GM12873 (cell line): ENCODE measurements at regions not wholly inside any gene's neighbourhood (a gene's known extent, or its start where the extent isn't known, plus 50 kb on each side); places are given as distances from the start of the nearest gene placed in this dataset.

ENCODE experiments used
- TF ChIP-seq, protein P1 (sequence below): IDR thresholded peaks from 2 replicates; pipeline ENCODE4 v1.5.1; 2012; ENCODE audit warnings: low read depth, mild to moderate bottlenecking, moderate library complexity, low read length, control low read depth; ENCODE audit not compliant: insufficient read depth; ENCODE audit errors: missing control alignments

DNA sequence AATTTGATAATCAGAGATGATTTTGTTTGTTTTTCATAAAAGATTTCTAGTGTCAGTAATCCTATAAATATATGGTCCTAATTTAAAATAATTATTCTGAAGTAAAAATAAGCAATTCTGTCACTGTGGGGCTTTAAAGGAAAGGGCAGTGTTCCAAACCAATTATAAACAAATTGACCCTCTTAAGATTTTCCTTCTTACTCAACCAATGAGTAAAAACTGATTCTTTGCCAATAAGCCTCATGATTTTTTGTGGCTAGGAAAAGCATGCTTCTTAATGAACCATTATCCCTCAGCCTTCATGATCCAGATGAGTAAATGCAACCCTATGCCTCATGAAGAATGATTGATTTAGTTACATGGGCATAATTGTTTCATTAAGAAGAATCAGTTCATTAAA is 1010.4 kb downstream of the ADGRL3 start:
- TF ChIP-seq, protein P1, sequence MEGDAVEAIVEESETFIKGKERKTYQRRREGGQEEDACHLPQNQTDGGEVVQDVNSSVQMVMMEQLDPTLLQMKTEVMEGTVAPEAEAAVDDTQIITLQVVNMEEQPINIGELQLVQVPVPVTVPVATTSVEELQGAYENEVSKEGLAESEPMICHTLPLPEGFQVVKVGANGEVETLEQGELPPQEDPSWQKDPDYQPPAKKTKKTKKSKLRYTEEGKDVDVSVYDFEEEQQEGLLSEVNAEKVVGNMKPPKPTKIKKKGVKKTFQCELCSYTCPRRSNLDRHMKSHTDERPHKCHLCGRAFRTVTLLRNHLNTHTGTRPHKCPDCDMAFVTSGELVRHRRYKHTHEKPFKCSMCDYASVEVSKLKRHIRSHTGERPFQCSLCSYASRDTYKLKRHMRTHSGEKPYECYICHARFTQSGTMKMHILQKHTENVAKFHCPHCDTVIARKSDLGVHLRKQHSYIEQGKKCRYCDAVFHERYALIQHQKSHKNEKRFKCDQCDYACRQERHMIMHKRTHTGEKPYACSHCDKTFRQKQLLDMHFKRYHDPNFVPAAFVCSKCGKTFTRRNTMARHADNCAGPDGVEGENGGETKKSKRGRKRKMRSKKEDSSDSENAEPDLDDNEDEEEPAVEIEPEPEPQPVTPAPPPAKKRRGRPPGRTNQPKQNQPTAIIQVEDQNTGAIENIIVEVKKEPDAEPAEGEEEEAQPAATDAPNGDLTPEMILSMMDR, result no peak

DNA sequence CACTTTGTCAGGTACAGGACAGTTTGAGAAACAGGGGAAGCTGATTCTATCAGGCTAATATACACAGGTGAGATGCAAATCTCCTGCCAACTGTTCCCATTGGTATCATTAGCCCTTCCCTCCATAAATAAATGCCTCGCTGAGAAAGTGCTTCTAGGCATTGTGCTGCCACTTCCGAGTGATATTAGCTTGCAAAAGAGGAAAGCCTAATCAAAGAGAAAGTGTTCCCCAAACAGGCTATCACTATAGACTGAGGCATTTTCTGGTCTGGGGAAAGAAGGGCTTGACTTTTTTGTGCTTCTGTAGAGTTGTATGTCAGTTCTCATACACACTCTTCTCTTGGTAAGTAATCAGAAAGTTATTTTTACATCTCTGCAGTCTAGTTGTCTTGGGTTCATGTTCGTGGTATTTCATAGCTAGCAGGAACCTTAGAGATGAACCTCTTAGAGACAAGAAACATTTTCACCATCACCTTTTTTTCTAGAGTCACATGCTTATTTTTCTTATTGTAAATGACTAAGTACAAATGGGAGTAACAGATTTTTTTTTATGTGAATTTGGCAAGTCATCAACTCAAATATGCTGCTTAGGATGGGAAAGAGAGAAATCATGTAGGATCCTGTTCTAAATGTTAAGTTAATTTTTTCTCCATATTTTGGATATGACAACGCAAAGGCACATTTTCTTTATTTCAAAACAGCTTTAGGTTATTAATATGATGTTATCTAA is 1009.8 kb downstream of the ADGRL3 start:
- TF ChIP-seq, protein P1, result no peak

DNA sequence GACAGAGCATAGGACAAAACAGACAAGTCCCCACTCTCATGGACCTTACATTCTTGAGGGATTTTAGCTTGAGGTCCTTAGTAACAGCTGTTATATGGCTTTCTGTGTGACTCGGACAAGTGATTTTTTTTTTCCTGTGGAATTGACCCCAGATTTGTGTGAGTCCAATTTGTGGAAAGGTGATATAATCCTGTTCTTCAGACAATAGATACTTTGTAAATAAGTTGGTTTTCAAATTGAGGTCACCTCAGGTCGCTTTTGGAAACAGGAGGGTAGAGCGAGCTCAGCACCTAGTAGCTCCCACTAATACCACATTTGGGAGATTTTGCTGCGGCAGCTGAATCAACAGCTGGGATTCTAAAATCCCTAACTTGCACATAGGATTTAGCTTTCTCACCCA is 1008.8 kb downstream of the ADGRL3 start:
- TF ChIP-seq, protein P1, result no peak

DNA sequence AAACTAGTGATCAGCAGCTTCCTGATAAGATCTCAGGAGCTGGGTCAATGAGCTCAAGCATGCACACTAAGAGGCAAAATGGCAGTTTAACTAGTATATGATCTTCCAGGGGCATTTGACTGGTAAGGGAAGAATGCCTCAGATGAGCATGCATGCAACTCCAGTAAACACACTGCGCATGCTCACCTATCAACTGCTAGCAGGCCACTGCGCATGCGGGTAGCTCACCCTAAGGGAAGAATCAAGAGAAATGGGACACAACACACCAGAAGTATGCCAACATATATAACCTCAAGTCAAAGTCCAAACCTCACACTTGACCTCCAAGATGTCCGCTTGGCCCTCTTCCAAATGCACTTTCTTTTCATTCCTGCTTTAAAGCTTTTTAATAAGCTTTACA is 1004.0 kb downstream of the ADGRL3 start:
- TF ChIP-seq, protein P1, result no peak

DNA sequence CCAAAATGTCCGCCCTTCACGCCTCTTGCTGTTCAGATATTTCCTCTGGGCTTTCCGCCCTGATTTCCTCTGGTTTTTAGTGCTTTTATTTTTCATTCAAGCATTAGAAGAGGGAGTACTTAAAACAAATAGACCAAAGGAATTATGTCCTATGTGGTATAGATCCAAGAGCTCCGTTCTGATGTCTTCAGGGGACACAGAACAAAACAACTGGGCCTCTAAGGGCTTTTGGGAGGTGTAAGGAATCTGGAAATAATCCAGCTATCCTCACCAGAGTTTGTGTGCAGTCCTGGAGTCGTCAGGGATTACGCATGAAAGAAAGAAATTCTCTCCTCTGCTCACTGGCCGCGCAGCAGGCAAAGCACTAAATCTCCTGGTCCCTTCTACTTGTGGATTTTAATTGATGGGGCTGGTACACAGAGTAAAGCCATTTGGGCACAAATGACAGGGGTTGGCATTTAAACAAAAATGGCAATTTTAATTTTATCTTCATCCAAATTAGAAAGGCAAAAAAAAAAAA is 999.2 kb downstream of the ADGRL3 start:
- TF ChIP-seq, protein P1, result no peak

DNA sequence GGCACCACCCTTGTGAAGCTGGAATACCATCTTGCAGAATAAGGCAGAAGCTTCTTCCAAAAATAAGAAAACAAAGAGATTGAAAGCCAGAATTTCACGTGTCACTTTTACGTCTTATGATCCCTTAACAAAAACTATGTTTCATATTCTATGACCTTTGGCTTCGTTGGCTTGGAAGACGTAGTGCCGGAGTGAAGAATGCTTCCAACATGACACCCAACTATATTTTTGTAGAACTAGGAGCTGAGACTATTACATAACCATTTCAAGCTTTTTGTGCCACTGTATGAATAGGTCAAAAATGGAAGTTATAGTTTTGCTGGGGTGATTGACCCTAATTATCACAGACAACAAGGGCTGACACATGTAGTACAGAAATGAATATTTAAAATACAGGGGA is 996.2 kb downstream of the ADGRL3 start:
- TF ChIP-seq, protein P1, result no peak

DNA sequence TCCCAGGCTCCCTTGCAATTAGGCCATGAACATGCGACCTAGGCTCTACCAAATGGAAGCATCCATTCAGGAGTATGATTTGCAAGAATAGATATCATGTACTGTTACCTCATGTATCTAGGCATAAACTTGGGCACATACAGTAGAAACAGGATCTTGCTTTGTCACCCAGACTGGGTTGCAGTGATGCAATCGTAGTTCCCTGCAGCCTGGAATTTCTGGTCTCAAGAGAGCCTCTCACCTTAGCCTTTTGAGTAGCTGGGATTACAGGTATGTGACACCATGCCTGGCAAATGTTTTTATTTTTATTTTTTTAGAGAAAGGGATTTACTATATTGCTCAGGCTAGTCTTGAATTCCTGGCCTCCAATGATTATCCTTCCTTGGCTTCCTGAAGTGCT is 994.2 kb downstream of the ADGRL3 start:
- TF ChIP-seq, protein P1, result no peak
